ENCODE measurements at regions not wholly inside any gene's neighbourhood (a gene's known extent, or its start where the extent isn't known, plus 50 kb on each side); places are given as distances from the start of the nearest gene placed in this dataset.

GRCh38 chr10:42933448-42934340, 143.2 kb upstream of the RET start:
- DNase-seq: peak; percentile 55

GRCh38 chr10:42934351-42934811, 142.5 kb upstream of the RET start:
- no peak for DNase-seq

- no peak for DNase-seq
Measured at GRCh38 chr10:42934842-42935241, 142.0 kb upstream of the RET start.

- no peak for DNase-seq
Measured at GRCh38 chr10:42935466-42935865, 141.4 kb upstream of the RET start.

GRCh38 chr10:42936580-42936979, 140.3 kb upstream of the RET start:
- no peak for DNase-seq

- DNase-seq: no peak
Measured at GRCh38 chr10:42937048-42937447, 139.8 kb upstream of the RET start.

DNA sequence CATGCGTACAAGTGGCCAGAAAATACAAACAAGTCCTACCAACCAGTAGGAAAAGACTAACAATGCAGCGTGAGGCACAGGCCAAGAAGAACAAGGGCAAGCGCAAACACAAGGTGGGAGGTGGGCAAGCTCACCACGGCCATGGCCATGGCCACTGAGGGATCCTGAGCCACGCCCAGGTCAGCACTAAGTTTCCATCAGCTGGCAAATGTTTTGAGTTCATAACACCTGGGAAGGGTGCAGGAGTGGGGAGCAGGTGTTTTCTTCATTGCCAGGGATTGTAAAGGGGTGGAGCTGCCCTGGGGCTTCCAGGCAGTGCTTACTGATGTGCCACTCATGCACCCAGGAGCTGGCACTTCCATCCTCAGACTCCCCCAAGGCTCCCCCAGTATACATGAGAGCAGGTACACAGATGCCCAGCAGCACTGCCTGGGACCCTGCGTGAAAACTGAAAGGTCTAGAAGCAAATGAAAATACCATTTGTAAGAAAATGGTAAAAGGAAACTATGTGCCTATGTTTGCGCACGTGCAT, 139.2 kb upstream of the RET start:
- no peak for DNase-seq

GRCh38 chr10:42938351-42938750, 138.5 kb upstream of the RET start:
- no peak for DNase-seq

DNA sequence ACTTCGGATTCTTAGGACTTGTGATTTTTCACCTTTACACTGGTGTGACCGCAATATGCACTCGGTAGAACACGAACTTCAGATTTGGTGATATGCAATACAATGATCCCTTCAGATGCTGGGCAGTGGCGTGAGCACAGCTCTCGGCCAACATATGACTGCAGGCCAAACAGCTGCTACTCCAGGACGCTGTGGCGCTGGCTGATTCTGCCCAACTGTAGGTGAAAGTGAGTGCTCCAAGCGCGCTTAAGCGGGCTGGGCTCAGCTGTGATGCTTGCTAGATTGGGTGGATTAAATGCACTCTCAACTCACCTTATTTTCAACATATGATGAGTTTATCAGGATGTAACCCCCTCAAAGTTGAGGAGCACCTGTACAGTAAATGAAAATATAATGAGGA, 137.6 kb upstream of the RET start:
- no peak for DNase-seq

DNA sequence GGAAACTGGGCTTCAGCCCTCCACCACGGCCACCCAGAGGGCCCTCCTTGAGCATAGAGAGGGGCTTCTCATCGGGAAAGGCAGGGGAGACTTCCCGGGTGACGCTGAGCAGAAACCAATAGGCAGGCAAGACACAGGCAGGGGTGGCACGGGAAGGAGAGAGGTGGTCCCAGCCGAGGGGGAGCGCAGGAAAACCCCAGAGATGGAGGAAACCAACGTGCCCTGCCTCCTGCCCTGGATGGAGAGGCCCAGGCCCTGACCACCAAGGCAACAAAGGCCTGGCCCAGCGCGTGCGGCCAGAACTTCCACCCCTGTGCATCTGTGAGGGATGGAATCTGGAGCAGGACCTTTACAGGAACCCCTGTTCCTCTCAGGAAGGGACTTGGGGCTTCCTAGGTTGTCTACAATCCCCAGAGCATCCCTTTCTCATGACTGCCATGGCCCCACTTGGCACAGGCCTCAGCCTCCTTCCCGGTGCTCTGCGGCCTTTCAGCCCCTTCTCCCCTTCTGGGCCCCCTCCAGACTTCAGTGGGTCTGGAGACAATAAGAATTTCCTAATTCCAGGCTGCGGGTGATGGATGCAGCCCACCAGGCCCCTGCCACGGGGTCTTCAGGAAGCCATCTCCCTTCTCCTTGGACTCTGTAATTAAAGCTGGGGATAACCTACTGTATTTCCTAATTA, 137.0 kb upstream of the RET start:
- no peak for DNase-seq

GRCh38 chr10:42940487-42941294, 136.2 kb upstream of the RET start:
- DNase-seq: no peak

DNA sequence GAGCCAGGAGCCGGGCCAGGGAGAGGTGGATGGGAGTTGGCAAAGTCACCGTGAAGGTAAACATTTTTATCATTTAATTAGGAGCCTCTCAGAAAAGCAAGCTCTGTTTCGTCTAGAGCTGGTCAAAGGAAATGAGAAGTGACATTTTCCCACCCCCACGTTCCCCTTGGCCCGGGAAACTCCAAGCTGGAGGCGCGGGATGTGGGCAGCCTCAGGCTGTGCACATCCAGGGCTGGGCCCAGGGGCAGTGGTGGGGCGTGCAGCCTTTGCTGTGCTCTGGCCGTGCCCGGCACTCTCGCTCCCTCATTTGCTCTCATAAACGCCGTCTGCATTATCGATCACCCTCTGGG, 135.6 kb upstream of the RET start:
- DNase-seq: no peak

DNA sequence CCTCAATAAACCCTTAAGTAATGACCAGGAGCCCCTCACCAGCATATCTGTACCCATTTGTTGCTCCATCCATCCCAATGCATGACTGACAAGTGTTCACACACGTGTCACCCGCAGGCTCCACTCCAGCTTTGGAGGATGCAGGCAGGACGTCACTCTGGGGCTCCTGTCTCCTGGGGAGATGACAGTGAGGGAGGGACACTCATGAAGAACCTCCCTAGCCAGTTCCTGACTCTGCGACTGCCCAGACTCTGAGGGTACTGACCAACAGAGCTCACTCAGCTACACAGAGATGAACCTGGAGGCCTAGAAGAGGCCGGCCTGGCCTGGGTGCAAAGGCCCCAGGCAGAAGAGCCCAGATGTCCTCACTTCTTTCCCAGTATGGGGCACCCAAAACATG, 135.1 kb upstream of the RET start:
- no peak for DNase-seq

- DNase-seq: no peak
Measured at GRCh38 chr10:42942279-42942950, 134.5 kb upstream of the RET start.

DNA sequence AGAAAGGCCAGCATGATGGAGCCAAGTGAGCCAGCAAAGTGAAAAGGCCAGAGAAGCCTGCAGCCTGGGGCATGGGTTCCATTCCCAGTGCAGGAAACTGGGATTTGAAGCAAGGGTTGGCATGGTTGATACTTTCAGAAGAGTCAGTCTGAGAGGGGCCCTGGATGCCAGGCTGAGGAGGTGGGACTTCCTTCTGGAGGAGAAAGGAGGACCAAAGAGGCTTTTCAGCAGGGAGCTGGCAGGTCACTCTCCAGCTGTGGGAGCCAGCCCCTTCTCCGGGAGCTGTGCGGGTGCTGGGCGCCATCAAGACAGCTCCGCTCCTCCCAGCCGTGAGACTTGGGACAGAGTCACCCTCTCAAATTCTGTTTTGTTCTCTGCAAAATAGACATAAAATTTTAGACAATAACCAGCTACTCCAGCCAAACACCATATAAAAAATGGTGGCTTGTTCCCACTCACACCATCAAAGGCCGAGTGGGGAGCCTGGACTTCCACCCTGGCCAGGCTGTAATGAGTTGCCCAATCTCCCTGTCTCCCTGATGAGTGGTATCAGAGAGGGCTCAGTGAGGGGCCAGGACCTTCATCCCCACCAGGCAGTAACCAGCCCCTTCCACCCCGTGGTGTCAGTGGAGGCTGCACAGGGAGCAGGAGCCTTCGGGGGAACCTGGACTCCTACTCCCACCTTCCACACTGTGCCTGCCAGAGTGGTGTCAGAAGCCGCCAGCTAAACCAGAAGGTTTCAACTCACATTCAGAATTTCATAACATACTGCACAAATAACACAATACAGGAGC, 133.6 kb upstream of the RET start:
- no peak for DNase-seq

DNA sequence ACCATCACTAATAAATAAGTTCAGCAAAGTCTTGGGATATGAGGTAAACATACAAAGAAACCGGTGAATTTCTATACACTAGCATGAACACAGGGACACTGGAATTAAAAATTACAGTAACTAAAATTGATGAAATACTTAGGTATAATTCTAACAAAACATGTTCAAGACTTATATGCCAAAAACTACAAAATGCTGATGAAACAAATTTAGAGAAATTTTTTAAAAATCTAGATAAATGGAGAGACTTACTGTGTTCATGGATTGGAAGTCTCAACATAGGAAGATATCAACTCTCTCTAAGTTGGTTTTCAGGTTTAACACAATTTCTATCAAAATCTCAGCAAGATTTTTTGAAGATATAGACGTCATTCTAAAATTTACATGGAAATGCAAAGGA, 128.8 kb upstream of the RET start:
- DNase-seq: no peak

DNA sequence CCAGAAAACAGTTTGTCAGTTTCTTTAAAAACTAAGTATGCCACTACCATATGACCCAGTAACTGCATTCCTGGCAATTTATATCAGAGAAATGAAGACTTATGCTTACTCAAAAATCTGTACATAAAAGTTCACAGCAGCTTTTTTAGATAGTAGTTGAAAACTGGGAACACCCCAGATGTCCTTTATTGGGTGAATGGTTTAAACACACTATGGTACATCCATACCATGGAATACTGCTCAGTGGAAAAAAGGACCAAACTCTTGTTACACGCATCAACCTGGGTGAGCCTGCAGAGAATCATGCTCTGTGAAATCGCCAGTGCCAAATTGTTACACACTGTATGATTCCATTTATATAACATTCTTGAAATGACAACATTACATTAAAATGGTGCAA, 127.6 kb upstream of the RET start:
- DNase-seq: no peak

DNA sequence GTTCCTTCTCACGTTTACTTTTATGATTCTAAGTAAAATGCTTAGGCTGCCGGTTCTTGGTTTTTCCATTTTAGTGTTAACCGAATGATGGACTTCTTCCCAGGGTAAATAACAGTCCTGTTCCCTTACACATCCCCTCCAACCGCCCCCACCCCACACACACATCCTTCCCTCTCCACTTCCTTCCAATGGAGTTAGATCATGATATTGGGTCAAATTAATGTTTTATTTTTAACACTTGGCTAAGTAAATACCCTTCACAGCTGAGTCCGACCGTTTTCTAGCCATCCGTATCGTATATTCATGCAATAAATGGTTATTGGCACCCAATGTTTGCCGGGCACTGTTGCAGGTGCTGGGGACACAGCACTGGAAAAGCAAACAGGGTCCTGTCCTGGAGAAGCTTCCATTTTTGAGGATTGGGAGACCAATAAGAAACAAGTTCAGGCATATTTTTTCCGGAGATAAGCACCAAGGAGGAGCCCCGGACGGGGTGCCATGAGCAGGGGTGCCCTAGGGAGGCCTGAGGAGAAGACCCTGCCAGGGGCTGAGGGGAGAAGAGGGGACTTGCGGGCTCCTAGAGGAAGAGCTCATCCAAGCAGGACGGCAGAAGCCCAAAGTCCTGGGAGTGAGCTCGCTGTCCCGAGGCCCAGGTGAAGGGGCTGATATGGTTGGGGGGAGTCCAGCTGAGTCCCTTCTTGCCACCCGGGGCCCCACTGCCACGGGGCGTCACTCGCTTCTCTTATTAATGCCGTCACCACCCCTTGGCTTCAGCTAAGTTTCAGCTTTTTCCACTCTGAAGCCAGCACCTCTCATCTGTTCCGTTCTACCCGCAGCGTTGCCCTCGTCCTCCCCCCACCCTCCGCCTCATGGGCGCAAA, 126.0 kb upstream of the RET start:
- no peak for DNase-seq

GRCh38 chr10:42951486-42952251, 125.2 kb upstream of the RET start:
- peak; percentile 7 for DNase-seq

DNA sequence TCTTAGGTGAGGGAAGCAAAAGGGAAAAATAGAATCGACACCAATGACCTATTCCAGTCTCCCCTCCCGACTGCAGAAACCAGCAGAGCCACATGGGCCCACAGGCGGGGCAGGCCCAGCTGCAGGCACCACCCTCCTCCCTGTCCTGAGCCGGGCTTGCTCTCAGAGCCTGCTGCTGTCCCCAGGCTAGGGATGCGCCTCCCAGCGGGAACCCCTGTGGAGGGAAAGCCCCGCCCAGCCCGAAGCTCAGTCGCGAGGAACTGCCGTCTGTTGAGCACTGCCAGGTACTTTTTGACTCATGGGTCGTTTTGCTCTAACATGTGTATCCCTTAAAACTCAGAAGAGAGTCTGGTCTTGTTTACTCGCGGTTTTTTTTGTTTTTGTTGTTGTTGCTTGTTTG, 124.5 kb upstream of the RET start:
- DNase-seq: peak; percentile 14

All from activated CD8-positive, alpha-beta memory T cell treated with anti-CD3 and anti-CD28 coated beads, Interleukin-2, amount 50 U/mL, for 4 hours (primary cell).